NCI-H1048 (cell line): ENCODE measurements at regions not wholly inside any gene's neighbourhood (a gene's known extent, or its start where the extent isn't known, plus 50 kb on each side); places are given as distances from the start of the nearest gene placed in this dataset.
"Not testable (repeated sequence)": the region's sequence is repeated elsewhere in the genome, so short reads cannot be mapped to it uniquely, and the experiment has no call there.

ENCODE experiments used
- DNase-seq: peaks from one replicate; lab custom pipeline; 2025; lab: John Stamatoyannopoulos, UW

DNA sequence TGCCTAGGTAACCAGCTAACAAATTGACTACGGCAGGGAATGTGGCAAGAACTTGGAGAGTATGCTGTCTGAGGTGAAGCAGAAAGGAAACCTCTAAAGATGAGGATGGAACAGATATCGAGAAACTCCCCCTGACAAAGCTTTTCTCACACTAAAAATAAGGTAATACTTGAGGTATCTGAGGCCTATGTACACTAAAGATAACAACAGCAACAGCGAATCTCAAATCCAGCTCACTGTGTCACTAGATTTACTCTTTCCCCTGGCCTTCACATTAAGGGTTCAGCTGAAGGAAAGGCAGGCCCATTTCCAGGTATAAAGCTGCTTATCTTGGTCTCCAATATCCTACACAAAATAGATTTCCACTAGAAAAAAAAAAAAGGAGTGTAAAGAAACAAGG, 518.0 kb downstream of the KCNT2 start:
- DNase-seq, result no peak

DNA sequence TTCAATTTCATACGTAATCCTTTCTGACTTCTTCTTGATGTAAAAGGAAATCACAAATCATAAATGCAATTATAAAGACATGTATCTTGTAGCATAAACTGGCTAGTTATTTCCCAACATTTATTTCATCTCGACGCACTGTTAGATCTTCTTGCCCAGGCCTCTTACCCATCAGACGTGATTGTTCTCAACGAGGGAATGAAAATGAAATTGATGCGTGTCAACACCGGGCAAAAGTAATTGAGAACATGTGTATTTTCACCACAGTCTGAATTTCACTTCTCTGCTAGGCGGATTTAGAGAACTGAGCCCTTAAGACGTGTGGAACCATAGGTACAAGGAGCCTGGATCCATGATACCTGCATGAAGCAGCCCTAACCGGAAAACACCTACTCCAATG, 519.7 kb downstream of the KCNT2 start:
- DNase-seq, result no peak

- DNase-seq, result no peak
Observed at GRCh38 chr1:196078691-196079090, 529.5 kb downstream of the KCNT2 start.

DNA sequence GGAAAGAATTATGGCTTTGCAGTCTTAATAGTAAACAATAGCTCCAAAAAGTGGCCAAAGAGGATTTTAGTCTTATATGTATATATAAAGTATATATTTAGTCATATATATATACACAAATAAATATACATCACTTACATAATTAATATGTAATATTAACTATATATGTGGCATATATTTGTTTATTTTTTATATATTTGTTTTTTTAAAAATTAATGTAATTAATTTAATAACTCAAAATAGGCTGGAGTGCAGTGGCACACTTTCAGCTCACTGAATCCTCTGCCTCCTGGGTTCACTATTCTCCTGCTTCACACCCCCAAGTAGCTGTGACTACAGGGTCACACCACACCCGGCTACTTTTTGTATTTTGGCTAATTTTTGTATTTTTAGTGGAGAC, 532.6 kb downstream of the KCNT2 start:
- no peak for DNase-seq

DNA sequence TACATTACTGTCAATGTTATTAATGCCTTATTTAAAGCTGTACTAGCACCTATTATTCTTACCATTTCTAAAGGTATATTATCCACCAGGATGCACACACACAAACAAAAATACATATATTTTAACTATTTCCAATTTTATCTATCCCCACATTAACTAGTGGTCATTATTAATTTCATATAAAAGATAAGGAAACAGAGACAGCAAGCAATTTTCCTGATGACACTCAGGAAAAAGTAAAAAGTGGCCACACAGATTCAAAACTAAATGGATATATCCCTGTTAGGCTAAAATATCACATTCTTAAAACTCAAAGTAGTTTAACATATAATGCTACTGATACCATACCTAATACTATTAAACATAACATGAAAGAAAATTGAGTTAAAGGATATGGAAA, 534.1 kb downstream of the KCNT2 start:
- no peak for DNase-seq

- DNase-seq, result no peak
Observed at GRCh38 chr1:196071447-196071846, 536.8 kb downstream of the KCNT2 start.

DNA sequence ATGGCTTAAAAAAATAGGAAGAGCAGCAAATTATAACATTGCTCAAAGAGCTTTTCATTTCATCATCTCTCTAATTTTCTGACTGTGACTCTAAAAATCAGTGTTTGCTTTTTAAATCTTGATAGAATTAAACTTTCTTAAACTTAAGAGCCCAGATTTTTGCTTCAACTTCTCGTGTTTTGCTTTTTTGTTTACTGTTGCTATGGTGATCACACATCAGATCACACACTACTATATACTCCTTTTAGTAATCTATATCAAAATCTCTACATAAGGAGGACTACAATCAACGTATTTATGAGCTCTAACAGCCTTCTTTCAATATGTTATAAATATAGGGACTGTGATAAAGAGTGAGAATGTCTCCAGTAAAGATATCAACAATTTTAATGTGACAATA, 537.3 kb downstream of the KCNT2 start:
- DNase-seq, result no peak

GRCh38 chr1:196063952-196064351, 544.3 kb downstream of the KCNT2 start:
- DNase-seq, result no peak

DNA sequence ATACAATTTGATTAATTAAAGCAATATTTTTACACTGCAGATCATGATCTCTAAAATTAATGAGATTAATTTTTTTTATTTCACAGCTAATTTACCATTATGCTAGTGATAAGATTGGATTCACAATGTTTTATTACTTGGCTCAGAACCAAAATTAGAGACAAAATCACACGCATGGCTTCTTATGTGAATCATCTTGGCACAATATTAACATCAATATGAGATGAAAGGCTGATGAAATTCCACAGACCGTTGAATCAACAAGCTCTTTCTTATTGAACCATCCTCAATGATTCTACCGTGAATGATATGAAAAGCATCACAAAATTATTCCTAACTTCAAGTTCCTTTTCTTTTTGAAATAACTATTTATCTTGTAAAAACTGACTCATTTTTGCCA, 544.9 kb downstream of the KCNT2 start:
- DNase-seq, result no peak

- no peak for DNase-seq
Observed at GRCh38 chr1:196060539-196060938, 547.7 kb downstream of the KCNT2 start.

- no peak for DNase-seq
Observed at GRCh38 chr1:196059210-196059609, 549.0 kb downstream of the KCNT2 start.

- no peak for DNase-seq
Observed at GRCh38 chr1:196056966-196057365, 551.3 kb downstream of the KCNT2 start.

GRCh38 chr1:196049407-196049806, 558.8 kb downstream of the KCNT2 start:
- no peak for DNase-seq

DNA sequence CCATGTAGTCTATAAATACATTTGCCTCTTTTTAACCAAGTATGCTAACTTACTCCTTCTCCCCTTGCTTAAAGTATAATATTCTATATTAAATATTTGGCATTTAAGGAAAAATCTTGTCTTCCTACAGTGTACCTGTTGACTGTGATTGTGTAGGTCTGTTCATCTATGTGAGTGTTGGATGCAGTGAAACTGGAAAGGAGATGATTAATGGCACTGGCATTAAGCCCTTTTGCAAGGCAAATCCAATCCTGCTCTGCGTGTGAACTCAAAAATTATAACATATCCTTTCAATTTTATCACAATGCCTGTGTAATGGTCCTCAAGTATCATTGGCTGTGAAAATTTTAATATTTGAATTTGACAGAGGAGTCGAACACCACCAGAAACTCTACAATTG, 565.0 kb downstream of the KCNT2 start:
- DNase-seq, result no peak

DNA sequence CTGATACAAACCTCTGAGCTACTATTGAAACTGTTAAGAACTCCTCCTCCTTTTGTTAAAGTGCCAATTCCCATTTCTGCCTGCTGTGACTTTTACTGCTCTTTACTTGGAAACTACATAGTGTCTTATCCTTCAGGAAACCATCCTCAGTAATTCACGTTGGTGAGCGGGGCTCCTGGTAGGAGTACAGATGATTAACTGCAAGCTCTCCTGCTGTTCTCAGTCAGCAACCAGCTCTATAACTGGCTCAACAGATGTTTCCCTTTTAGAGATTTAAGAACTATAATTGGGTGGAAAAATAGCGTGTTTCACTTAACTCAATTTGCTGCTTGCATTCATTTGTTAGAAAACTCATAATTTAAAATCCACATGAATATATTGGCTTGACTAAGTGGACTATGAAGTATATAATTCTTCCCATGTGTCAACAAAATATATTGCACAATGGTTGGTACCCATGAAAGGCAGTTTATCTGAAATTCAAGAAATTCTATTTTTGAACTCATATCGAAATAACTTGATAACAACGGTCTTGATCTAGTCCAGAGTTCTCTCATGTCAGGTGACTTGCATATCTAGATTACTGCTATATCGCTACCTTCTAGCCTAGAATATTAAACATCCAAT, 574.0 kb downstream of the KCNT2 start:
- no peak for DNase-seq

DNA sequence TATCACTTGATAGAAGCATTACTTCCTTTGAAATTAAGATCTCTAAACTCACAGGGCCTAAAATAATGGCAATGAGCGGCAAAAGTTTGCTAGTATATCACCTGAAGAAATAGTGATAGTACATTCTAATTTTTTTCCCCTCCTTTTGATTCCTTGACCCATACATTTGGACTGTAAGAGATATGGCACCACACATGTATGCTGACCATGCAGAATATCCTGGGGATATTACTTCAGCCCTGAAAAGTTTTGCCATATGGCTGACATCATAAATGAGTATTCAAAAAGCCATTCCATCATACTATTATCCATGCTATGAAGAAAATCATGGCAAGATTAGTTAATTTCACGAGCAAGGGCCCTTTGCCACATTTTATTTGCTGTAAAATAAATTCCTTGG, 576.9 kb downstream of the KCNT2 start:
- DNase-seq, result not testable (repeated sequence)

DNA sequence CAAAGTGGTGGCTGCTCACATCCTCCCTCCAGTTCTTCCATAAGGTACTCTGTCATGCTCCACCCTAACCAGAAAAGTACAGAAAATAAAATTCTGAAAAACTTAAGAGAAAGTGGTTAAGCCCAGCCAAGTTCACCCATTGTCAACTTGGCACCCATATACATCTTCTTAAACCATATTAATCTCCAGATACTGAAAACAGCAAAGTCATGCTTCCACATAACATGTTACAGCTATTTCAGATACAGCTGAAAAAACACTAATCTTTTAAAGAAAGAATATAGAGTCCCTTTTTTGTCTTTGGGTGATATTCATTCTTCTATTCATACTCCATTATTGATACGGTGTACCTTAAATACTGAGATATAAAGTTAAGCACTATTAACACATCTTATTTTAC, 577.8 kb downstream of the KCNT2 start:
- no peak for DNase-seq

DNA sequence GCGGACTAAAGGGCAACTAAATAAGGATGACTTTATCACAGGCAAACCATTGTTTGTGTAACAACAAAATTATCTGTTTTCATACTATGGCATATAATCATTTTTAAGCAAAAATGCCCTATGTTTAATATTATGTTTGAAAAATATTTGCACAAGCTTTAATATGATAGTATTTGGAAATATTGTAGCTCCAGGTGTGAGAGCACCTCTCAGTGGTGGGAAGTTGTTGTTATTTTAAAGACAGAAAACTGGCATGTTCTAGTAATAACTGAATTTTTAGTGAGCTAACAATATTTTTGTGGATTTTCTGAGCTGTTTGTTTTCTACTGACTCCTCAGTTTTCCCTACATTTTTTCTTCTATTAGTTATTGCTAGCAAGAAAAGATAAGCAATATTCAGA, 578.8 kb downstream of the KCNT2 start:
- no peak for DNase-seq

DNA sequence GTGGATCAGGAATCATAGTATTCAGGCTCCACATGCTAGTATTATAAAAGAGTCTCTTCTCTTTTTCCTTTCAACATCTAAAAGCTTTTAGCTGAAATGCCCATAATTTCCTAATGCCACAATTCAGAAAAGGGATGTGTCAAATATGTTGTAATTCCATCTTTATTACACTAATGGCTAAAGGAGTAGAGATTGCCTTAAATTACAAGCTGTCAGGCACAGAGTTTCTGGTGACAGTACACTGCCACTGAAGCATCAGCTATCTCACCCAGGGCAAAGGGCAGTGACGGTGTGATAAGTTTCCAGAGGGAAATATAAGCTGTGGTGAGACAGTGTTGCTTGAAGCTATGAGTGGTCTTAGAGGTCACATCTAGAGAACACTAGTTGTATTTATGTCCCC, 581.1 kb downstream of the KCNT2 start:
- DNase-seq, result no peak

DNA sequence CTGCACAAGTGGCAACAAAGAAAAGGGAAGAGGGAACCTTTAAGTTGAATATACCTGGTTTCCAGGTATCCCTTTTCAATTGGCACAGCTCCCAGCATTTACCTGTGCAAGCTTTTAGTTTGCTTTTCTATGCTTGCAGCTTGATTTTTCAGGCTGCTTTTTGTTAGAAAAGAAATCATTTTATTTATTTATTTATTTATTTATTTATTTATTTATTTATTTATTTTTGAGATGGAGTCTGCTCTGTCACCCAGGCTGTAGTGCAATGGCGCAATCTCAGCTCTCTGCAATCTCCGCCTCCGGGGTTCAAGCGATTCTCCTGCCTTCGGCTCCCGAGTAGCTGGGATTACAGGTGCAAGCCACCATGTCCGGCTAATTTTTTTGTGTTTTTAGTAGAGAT, 587.1 kb downstream of the KCNT2 start:
- DNase-seq, result not testable (repeated sequence)

DNA sequence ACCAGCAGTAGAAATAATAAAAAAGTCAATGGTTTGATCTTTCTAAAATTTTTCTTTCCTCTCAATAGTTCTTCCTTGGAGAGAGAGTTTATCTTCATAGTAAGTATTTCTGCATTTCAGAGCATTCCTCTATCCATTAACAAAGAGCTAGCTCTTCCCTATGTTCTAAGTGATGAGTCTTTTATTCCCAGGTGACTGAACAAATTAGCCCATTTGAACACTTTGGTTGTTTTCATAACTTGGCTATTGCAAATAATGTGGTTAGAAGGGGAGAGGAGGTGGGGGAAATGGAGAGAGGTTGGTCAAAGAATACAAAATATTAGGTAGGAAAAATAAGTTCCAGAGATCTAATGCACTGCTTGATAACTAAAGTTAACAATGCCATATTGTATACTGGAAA, 598.9 kb downstream of the KCNT2 start:
- no peak for DNase-seq

GRCh38 chr1:196007763-196008162, 600.5 kb downstream of the KCNT2 start:
- no peak for DNase-seq

- DNase-seq, result no peak
Observed at GRCh38 chr1:196005426-196005825, 602.8 kb downstream of the KCNT2 start.

DNA sequence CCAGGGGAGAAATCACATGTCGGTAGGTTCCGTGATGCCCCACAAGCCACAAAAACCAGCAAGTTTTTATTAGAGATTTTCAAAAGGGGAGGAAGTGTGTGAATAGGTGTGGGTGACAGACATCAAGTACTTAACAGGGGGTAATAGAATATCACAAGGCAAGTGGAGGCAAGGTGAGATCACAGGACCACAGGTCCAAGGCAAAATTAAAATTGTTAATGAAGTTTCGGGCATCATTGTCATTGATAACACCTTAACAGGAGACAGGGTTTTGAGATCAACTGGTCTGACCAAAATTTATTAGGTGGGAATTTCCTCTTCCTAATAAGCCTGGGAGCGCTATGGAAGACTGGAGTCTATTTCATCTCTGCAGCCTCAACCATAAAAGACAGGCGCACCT, 603.9 kb downstream of the KCNT2 start:
- not testable (repeated sequence) for DNase-seq

- no peak for DNase-seq
Observed at GRCh38 chr1:196002906-196003305, 605.3 kb downstream of the KCNT2 start.
